ENCODE measurements at regions not wholly inside any gene's neighbourhood (a gene's known extent, or its start where the extent isn't known, plus 50 kb on each side); places are given as distances from the start of the nearest gene placed in this dataset.

- DNase-seq (ENCODE audit: low read depth, low spot score), result no peak
- H3K4me3 ChIP-seq (ENCODE audit: low read length), result no peak overlapping the region
These were observed 121.7 kb upstream of the JAG1 start for GRCh38 chr20:10795286-10796026.

DNA sequence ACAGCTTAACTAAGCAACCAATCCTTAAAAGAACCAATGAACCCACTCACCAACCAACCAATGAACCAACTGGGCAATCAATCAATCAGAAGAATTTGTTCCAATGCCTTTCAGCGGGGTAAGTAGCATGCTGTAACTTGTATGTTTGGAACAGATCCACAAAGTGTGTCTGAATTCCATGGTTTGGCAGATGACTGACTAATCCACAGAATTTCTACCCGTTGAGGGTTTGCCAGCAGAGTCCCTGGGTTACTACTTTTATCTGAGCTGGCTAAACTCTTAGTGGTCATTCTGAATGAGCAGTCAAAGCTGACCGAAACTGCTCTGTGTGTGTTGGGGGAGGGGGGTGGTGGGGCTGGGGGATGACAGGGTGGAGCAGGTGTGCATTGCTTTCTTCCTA is 125.0 kb upstream of the JAG1 start:
- no peak for DNase-seq (ENCODE audit: low read depth, low spot score)
- no peak overlapping the region for H3K4me3 ChIP-seq (ENCODE audit: low read length)

GRCh38 chr20:10799735-10800134 is 125.9 kb upstream of the JAG1 start:
- no peak for DNase-seq (ENCODE audit: low read depth, low spot score)
- no peak overlapping the region for H3K4me3 ChIP-seq (ENCODE audit: low read length)

DNA sequence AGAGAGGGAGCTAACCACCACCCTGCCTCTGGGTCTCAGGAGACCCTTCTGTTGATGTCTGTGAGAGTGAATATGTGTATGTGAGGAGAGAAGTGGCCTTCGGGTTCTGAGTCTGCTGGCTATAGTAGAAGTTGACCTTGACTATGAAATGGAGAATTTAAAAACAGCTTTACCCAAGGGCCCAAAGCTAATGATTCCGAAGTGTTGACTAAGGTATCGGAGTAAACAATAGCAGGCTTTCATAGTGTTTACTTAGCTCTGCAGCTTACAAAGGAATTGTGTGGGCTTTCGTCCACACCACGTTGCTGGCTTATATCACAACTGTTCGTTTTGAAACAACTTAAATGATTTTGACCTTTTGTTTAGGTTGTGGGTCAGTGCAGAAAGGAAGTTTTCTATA is 126.5 kb upstream of the JAG1 start:
- H3K4me3 ChIP-seq (ENCODE audit: low read length), result no peak overlapping the region
- no peak for DNase-seq (ENCODE audit: low read depth, low spot score)

DNA sequence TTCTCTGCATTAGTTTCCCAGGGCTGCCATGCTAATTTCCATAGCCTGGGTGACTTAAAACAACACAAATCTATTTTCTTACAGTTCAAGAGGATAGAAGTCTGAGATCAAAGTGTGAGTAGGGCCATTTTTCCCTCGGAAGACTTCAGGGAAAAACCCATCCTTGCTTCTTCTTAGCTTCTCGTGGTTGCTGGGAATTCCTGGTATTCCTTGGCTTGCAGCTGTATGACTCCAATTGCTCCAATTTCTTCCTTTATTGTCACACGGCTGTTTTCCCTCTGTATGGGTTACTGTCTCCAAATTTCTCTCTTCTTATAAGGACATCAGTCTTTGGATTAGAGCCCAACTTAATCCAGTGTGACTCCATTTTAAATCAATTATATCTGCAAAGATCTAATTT is 128.4 kb upstream of the JAG1 start:
- no peak overlapping the region for H3K4me3 ChIP-seq (ENCODE audit: low read length)
- DNase-seq (ENCODE audit: low read depth, low spot score), result no peak

- no peak overlapping the region for H3K4me3 ChIP-seq (ENCODE audit: low read length)
- no peak for DNase-seq (ENCODE audit: low read depth, low spot score)
These were observed 132.0 kb upstream of the JAG1 start for GRCh38 chr20:10805764-10806163.

DNA sequence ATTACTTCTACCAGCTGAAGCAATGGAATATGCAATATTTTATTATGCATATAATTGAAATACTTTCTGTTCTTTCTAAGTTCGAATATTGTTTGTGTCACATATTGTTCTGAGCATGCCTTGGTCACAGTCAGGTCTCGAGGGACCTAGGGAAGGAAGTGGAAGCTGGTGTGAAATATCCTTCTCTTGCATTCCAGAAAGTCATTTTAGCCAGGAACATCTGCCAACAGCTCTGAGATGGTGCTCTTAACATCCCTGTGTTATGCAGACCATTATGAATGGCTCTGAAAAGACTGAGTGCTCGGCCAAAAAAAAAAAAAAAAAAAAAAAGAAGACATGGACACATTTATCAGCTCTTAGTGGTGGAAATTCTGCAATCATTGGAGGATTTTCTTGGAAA is 132.7 kb upstream of the JAG1 start:
- DNase-seq (ENCODE audit: low read depth, low spot score), result no peak
- H3K4me3 ChIP-seq (ENCODE audit: low read length), result no peak overlapping the region

- no peak overlapping the region for H3K4me3 ChIP-seq (ENCODE audit: low read length)
- DNase-seq (ENCODE audit: low read depth, low spot score), result no peak
These were observed 133.2 kb upstream of the JAG1 start for GRCh38 chr20:10807013-10807412.

DNA sequence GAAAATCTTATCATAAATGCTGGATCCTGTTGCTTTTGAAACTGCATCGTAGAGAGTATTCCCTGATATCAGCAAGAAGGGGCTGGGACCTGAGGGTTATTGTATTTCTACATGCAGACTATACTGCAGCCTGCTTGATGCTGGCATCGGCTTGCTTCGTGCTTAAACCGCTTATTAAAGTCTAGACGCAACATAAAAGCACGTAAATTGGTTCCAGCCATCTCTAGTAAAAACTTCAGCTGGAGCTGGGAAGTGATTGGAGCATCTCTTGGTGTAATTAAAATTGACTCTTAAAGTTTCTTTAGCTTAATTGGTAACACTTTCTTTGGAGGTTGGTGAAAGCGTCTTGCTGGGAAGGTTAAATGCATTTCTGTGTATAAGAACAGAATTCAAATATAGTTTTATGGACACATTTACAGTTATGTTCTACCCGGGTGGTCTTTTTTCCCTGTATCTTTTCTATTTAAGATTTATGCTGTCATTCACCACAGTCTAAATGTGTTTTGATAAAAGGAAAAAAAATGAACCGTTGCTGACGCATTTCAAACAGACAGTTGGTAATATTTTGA is 139.0 kb upstream of the JAG1 start:
- no peak for DNase-seq (ENCODE audit: low read depth, low spot score)
- no peak overlapping the region for H3K4me3 ChIP-seq (ENCODE audit: low read length)

GRCh38 chr20:10823585-10823984 is 149.8 kb upstream of the JAG1 start:
- H3K4me3 ChIP-seq (ENCODE audit: low read length), result no peak overlapping the region

DNA sequence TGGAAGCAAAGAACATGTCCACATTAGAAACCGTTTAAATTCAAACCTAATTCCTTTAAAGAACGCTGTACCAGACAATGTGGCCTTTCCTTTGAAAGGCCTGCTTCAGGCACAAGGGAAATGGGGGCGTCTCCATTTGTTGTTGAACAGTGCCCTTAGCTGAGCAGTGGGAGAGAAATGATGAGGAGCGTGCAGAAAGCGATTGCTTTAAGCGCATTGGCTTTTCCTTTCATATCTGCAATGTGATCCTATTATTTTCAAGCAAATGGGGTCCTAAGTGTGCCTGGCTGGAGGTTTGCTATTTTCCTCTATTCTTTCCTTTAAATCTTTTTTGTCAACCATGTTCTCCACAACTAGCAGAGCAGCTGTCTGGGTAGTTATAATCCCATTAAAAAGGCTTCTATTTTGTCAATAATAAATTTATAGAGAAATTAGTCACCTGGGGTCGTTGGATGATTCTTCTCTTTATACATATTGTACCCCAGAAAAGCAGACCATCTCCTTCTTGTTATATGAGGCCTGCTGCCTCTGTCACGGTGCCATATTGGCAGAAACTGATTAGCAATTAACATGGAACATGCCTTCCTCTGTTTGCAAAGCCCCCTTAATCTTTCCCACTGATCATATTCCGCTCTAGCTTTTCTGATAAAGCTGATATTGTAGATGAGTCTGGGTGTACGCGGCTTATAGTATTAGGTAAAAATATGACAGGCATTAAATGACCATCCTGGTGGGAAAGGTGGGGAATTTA is 151.1 kb upstream of the JAG1 start:
- no peak overlapping the region for H3K4me3 ChIP-seq (ENCODE audit: low read length)
- no peak for DNase-seq (ENCODE audit: low read depth, low spot score)

More at GRCh38 chr20:10823585-10823984, 149.8 kb upstream of the JAG1 start:
- DNase-seq (ENCODE audit: low read depth, low spot score), result no peak

DNA sequence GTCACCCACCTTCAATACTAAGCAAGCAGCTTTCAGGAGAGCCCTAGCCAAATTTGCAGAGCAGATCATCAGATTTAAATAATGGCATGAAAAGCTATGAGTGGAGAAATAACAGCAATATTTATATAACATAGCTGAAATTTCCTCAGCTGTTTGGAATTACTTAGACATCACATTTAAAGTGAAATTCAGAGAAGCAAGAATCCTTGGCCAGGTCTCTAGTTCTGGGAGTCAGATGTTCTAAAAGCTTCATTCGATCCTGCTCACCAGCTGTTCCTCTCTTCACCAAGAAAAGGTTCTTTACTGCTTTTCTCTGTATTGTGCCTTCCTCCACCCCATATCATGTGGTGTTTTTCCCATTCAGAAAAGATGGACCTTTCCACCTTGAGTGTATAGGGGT is 152.3 kb upstream of the JAG1 start:
- no peak for DNase-seq (ENCODE audit: low read depth, low spot score)
- H3K4me3 ChIP-seq (ENCODE audit: low read length), result no peak overlapping the region

GRCh38 chr20:10828180-10828579 is 154.4 kb upstream of the JAG1 start:
- no peak for DNase-seq (ENCODE audit: low read depth, low spot score)
- H3K4me3 ChIP-seq (ENCODE audit: low read length), result no peak overlapping the region

- DNase-seq (ENCODE audit: low read depth, low spot score), result no peak
- H3K4me3 ChIP-seq (ENCODE audit: low read length), result no peak overlapping the region
These were observed 158.3 kb upstream of the JAG1 start for GRCh38 chr20:10832141-10832540.

DNA sequence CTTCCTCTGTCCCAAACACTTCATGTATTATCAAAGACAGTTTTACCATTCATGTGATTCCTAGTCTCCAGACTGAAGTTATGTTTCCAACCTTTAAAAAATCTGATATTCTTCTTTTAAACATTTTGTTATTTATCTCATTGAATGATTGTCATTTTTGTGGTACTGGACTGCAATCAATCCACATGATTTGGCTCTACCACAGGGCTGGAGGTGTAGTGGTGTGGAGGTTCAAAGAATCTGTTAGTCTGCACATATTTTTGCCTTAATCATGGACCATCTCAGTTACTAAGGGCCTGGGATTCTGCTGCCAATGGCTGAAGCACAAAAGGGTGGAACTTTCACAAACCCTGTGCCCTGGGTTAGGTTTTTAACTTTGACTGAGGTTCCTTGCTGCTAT is 164.1 kb upstream of the JAG1 start:
- no peak for DNase-seq (ENCODE audit: low read depth, low spot score)
- H3K4me3 ChIP-seq (ENCODE audit: low read length), result no peak overlapping the region

DNA sequence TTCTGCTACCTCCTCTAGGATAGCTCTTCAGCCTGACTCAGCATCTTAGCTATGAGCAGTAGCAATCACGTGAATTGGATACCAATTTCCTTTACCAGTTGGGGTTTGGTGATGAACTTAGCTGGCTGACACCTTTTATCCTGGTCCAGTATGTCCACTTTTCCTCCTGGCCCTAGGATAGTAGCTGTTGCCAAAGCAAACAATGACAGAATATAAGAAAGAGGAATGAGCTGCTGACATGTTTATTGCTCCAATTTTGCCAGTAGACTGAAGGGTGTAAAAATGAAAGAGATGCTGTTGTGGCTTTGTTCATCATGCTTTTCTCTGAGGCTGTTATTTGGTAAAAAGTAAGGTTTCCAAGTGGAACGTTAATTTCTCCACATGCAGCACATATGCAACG is 168.3 kb upstream of the JAG1 start:
- no peak overlapping the region for H3K4me3 ChIP-seq (ENCODE audit: low read length)
- DNase-seq (ENCODE audit: low read depth, low spot score), result no peak

- no peak for DNase-seq (ENCODE audit: low read depth, low spot score)
- H3K4me3 ChIP-seq (ENCODE audit: low read length), result no peak overlapping the region
These were observed 169.4 kb upstream of the JAG1 start for GRCh38 chr20:10843146-10843711.

- DNase-seq (ENCODE audit: low read depth, low spot score), result no peak
- no peak overlapping the region for H3K4me3 ChIP-seq (ENCODE audit: low read length)
These were observed 173.0 kb upstream of the JAG1 start for GRCh38 chr20:10846766-10847165.

- DNase-seq (ENCODE audit: low read depth, low spot score), result no peak
- no peak overlapping the region for H3K4me3 ChIP-seq (ENCODE audit: low read length)
These were observed 175.1 kb upstream of the JAG1 start for GRCh38 chr20:10848810-10849370.

- DNase-seq (ENCODE audit: low read depth, low spot score), result no peak
- no peak overlapping the region for H3K4me3 ChIP-seq (ENCODE audit: low read length)
These were observed 179.4 kb upstream of the JAG1 start for GRCh38 chr20:10853176-10853575.
